Vagina (tissue), 2 donors: ENCODE measurements at regions not wholly inside any gene's neighbourhood (a gene's known extent, or its start where the extent isn't known, plus 50 kb on each side); places are given as distances from the start of the nearest gene placed in this dataset.

ENCODE experiments used
- POLR2A ChIP-seq, 2 donors: fragments of 450-650 bp; IDR thresholded peaks; one replicate each; pipeline ENCODE4 v1.6.1; 2017; ENCODE audit warnings: antibody characterized with exemption in 2 of 2, mild to moderate bottlenecking in 2 of 2, moderate library complexity in 2 of 2
- POLR2AphosphoS5 ChIP-seq, 2 donors: sonication (generic); formaldehyde crosslinking; IDR thresholded peaks; one replicate each; pipeline ENCODE4 v1.9.0; 2017; ENCODE audit warnings: antibody characterized with exemption in 2 of 2, mild to moderate bottlenecking in 2 of 2, low read depth in 1 of 2; ENCODE audit not compliant: insufficient read depth in 1 of 2
- TF ChIP-seq, protein P1 (sequence below), 3 experiments: fragments of 450-650 bp in 2 of 3; fragments of 200-600 bp in 1 of 3; sonication (generic) in 1 of 3; IDR thresholded peaks; one replicate each; pipeline ENCODE4 v1.5.1; 2017 to 2019; ENCODE audit warnings: antibody characterized with exemption in 3 of 3, mild to moderate bottlenecking in 2 of 3, moderate library complexity in 2 of 3

DNA sequence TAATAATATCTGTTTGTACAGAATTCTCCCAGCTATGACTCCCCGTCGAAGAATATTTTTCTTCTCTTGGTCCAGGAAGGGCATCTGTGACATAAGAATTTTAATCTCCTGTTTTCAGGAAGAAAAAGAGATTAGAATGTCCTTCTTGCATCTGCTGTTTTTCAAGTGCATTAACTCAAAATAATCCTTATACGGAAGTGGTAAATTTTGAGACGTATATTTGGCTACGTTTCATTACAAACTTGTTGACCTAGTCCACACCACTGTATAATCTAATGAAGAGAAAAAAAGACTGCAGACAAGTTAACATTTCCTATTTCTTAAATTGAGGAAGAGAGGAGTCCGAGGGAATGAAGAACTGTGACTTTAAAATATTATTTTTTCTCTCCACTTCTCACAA lies 959.9 kb downstream of the DIAPH3 start:
- TF ChIP-seq, protein P1, sequence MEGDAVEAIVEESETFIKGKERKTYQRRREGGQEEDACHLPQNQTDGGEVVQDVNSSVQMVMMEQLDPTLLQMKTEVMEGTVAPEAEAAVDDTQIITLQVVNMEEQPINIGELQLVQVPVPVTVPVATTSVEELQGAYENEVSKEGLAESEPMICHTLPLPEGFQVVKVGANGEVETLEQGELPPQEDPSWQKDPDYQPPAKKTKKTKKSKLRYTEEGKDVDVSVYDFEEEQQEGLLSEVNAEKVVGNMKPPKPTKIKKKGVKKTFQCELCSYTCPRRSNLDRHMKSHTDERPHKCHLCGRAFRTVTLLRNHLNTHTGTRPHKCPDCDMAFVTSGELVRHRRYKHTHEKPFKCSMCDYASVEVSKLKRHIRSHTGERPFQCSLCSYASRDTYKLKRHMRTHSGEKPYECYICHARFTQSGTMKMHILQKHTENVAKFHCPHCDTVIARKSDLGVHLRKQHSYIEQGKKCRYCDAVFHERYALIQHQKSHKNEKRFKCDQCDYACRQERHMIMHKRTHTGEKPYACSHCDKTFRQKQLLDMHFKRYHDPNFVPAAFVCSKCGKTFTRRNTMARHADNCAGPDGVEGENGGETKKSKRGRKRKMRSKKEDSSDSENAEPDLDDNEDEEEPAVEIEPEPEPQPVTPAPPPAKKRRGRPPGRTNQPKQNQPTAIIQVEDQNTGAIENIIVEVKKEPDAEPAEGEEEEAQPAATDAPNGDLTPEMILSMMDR (IDR thresholded peaks at IDR 0.05) = no peak
- TF ChIP-seq POLR2A (IDR thresholded peaks at IDR 0.05) = no peak
- TF ChIP-seq POLR2AphosphoS5 (IDR thresholded peaks at IDR 0.05; ENCODE audit: insufficient read depth in 1 of 2, low read depth in 1 of 2) = no peak
